NCI-H146 treated with DMSO at 0.1 percent for 48 hours (cell line): ENCODE measurements at regions not wholly inside any gene's neighbourhood (a gene's known extent, or its start where the extent isn't known, plus 50 kb on each side); places are given as distances from the start of the nearest gene placed in this dataset.

Experiments
- DNase-seq: peaks from one replicate; lab custom pipeline; 2025; ENCODE audit not compliant: unreplicated experiment; lab: John Stamatoyannopoulos, UW

GRCh38 chr6:30272032-30272431 lies 54.7 kb upstream of the TRIM39 start:
- no peak for DNase-seq

GRCh38 chr6:30267423-30267822 lies 54.2 kb upstream of the TRIM26 start:
- no peak for DNase-seq

GRCh38 chr6:30265594-30265993 lies 52.4 kb upstream of the TRIM26 start:
- no peak for DNase-seq

GRCh38 chr6:30265181-30265580 lies 52.0 kb upstream of the TRIM26 start:
- no peak for DNase-seq

DNA sequence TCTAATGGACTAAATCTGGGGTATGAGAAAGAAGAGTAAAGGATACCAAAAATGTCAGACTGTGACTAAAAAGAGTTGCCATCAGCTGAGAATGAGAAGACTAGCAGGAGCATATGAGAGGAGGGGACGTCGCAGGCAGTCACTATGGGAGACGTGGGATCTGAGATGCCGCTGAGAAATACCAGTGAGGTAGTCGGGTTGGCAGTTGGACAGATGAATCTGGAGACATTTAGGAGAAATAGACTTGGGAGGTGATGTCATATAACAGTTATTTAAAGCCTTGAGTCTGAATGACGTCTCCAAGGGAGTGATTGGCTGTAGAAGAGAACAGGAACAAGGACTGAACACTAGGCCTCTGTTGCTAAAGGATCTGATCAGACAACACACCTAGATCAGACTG lies 51.5 kb upstream of the TRIM26 start:
- no peak for DNase-seq

GRCh38 chr6:30263734-30264133 lies 50.5 kb upstream of the TRIM26 start:
- DNase-seq, result peak; percentile 5
